ENCODE measurements at regions not wholly inside any gene's neighbourhood (a gene's known extent, or its start where the extent isn't known, plus 50 kb on each side); places are given as distances from the start of the nearest gene placed in this dataset.
A peak's percentile ranks its signal among the peaks of the same experiment; 100 is the strongest.

DNA sequence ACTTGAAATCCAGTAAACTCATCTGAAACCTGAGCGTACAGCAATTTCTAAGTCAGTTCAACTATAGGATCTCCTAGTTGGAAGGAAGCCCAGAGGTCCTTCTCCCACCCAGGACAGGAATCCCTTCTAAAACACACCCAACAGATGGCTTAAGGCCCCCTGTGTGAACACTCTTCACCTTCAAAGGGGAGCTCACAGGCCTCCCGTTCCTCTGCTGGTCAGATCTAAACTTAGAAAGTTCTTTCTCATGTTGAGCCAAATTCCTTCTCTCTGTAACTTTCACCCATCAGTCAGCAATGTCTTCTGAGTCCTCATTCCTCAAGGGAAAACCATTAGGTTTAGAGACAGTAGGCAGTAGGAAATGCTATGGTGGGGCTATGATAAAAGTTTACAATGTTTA lies 355.2 kb downstream of the PCNX1 start:
- TF ChIP-seq, protein P1, sequence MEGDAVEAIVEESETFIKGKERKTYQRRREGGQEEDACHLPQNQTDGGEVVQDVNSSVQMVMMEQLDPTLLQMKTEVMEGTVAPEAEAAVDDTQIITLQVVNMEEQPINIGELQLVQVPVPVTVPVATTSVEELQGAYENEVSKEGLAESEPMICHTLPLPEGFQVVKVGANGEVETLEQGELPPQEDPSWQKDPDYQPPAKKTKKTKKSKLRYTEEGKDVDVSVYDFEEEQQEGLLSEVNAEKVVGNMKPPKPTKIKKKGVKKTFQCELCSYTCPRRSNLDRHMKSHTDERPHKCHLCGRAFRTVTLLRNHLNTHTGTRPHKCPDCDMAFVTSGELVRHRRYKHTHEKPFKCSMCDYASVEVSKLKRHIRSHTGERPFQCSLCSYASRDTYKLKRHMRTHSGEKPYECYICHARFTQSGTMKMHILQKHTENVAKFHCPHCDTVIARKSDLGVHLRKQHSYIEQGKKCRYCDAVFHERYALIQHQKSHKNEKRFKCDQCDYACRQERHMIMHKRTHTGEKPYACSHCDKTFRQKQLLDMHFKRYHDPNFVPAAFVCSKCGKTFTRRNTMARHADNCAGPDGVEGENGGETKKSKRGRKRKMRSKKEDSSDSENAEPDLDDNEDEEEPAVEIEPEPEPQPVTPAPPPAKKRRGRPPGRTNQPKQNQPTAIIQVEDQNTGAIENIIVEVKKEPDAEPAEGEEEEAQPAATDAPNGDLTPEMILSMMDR (IDR thresholded peaks at IDR 0.05), result no peak
- ATAC-seq (ENCODE audit: low FRiP score) (no peak), DNase-seq (ENCODE audit: low spot score) (no peak)

DNA sequence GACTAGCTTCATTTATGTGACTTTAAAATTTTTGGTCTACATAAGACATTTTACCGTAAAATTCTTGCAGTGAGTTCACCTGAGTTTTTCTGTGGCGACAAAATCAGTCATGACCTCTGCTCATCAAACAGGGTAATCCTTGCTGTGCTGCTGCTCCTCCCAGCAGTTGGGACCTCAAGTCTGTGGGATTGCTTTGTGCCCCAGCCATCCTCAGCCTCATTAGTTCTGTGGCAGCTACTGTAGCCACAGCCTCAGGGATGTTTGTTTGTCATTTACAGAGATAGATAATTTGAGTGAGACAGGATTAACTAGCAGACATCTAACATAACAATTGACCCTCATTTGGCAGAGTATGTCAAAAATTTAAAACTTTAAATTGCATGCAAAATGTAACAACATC lies 357.0 kb downstream of the PCNX1 start:
- no peak for ATAC-seq (ENCODE audit: low FRiP score)
- DNase-seq (ENCODE audit: low spot score), result no peak
- TF ChIP-seq, protein P1 (IDR thresholded peaks at IDR 0.05), result no peak

DNA sequence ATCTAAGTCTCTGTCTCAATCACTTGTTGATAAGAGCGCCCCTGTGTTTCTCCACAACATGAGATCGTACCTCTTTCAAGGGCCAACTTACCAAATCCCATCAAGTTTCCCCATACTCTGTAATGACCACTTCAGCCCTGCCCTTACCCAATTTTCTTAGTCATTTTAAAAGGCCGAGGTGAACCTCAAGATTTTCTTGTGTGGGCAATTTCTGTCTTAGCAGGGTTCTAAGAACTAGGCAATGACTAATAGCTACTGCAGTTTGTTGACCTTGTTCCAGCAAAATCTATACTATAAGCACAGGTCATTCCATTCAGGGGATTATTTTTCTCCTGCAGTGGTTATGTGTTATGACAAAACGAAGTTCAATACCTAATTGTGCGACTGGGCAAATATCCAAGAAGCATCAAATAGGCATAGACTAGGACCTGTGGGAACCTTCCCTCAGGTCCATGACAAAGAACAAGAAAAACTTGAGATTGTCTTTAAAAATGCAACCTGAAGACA lies 359.8 kb downstream of the PCNX1 start:
- no peak for DNase-seq (ENCODE audit: low spot score)
- ATAC-seq (ENCODE audit: low FRiP score), result peak; percentile 60
- TF ChIP-seq, protein P1 (IDR thresholded peaks at IDR 0.05), result no peak

DNA sequence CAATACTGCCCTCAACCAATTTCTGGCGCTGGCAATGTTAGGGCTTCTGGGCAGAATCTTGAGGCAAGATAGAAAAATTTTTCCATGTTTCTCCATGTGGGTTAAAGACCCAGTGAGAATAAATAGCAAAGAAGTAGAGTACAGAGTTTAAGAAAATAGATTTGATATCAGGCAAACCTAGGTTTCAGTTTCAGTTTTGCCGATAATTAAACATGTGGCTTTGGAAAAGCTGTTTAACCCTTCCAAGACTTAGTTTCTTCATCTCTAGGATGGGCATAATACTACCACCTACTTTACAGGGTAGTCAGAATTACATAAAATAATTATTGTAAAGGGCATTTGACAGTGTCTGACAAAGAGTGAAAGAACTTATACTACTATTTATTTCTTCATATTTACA lies 360.4 kb downstream of the PCNX1 start:
- DNase-seq (ENCODE audit: low spot score), result no peak
- TF ChIP-seq, protein P1 (IDR thresholded peaks at IDR 0.05), result no peak
- ATAC-seq (ENCODE audit: low FRiP score), result no peak

DNA sequence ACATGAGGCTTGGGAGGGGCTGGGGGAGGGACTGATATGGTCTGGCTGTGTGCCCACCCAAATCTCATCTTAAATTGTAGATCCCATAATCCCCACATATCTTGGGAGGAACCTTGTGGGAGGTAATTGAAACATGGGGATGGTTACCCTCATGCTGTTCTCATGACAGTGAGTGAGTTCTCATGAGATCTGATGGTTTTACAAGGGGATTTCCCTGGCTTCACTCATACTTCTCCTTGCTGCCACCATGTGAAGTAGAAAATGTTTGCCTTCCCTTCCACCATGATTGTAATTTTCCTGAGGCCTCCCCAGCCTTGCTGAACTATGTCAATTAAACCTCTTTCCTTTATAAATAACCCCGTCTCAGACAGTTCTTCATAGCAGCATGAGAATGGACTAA lies 362.9 kb downstream of the PCNX1 start:
- DNase-seq (ENCODE audit: low spot score) (no peak), ATAC-seq (ENCODE audit: low FRiP score) (no peak)
- TF ChIP-seq, protein P1 (IDR thresholded peaks at IDR 0.05), result no peak

DNA sequence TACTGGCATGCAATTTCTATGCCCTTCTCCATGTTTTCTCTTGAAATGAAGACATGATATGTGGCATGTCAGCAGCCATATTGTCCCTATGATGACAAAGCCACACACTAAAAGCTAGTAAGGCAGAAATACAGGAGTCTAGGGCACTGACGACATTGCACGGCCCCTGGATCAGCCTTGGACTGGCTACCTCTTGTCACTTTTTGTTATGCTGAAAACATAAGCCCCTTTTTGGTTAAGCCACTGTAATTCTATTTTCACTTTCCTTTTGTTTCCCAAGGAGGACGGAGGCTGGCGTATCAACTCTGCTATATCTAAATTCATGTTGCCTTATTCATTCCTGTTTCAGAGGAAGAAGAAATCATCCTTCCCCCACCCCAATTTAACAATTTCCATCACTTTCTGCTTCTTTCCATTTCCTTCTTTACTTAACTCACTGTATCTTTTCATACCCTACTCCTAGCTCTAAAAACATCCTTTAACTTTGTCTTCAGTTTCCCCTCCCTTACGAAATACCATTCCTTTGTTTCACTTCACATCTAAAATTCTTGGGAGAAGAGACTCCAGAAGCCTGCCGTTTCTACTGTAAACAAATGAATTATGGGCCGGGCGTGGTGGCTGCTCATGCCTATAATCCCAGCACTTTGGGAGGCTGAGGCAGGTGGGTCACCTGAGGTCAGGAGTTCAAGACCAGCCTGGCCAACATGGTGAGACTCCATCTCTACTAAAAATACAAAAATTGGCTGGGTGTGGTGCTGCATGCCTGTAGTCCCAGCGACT lies 364.1 kb downstream of the PCNX1 start:
- DNase-seq (ENCODE audit: low spot score) (no peak), ATAC-seq (ENCODE audit: low FRiP score) (no peak)
- TF ChIP-seq, protein P1 (IDR thresholded peaks at IDR 0.05), result no peak

DNA sequence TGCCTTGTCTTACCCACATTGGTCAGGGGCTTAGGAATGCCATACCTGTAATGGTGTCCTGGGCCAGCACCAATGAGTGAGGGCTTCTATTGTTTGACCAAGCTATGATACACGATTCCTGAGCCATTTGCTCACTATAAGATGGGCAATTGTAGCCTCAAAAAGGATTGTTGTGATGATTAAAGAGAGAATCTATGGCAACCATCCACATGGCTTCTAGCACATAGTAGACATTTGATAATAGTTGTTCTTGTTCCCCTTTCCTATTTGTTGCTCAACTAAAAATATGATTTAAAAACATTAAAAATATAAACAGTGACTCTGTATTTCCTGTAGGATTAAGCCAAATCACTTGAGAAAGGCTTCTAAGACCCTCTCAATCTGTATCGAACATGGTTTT lies 366.1 kb downstream of the PCNX1 start:
- no peak for ATAC-seq (ENCODE audit: low FRiP score)
- TF ChIP-seq, protein P1 (IDR thresholded peaks at IDR 0.05), result no peak
- DNase-seq (ENCODE audit: low spot score), result no peak
